K562 (cell line): ENCODE measurements at regions not wholly inside any gene's neighbourhood (a gene's known extent, or its start where the extent isn't known, plus 50 kb on each side); places are given as distances from the start of the nearest gene placed in this dataset.

Experiments
- ATAC-seq: fragments of 200-7000 bp; cut with Tn5 transposase; 3 replicates; pipeline ENCODE4 v1.9.1; 2020; ENCODE audit warnings: moderate library complexity
- BruUV-seq: library from RNA; stranded (reverse); fragments of 400-500 nt; replicated peaks from 2 replicates; lab custom pipeline; 2021; lab: Mats Ljungman, UMichigan
- CTCF ChIA-PET: fragments of 300-600 bp; formaldehyde crosslinking; extraction: SDS; loops from one replicate; lab custom pipeline; 2021; ENCODE audit warnings: low intra/inter-chr PET ratio; lab: Yijun Ruan, JAX
- POLR2A ChIA-PET: fragments of 300-600, 350-650 bp; sonication (Branson Sonifier 250); formaldehyde crosslinking; extraction: SDS; loops from one replicate; lab custom pipeline; 2021; ENCODE audit warnings: antibody characterized with exemption, inconsistent platforms; lab: Yijun Ruan, JAX
- DNase-seq, 4 experiments: peaks; one replicate each; pipeline versions ENCODE4 v3.0.0 to v3.0.0-alpha.2; 2011 to 2018; ENCODE audit warnings: low spot score in 3 of 4, mixed read lengths in 3 of 4; ENCODE audit errors: extremely low read depth in 1 of 4
- FAIRE-seq: peaks from 2 replicates; lab custom pipeline; 2011; peaks lifted over from hg19 to GRCh38; lab: Jason Lieb, UNC
- H2AFZ ChIP-seq: 2 replicates; pipeline ENCODE4 v1.6.0; 2011; ENCODE audit warnings: low read depth, low read length, control low read depth, inconsistent platforms
- H3K27ac ChIP-seq: fragments of 200-600 bp; 3 replicates; pipeline ENCODE4 v1.8.0; 2011; ENCODE audit warnings: low read depth, mild to moderate bottlenecking, control low read depth, inconsistent platforms, low read length, moderate library complexity, mixed read lengths; ENCODE audit errors: extremely low read depth
- H3K27me3 ChIP-seq, 2 experiments: fragments of 300-600 bp in 1 of 2; 2 replicates in 1 of 2; 3 replicates in 1 of 2; pipeline versions ENCODE4 v1.6.0 to v1.8.0; 2011; ENCODE audit warnings: inconsistent platforms in 2 of 2, low read length in 2 of 2, mild to moderate bottlenecking in 1 of 2, mixed read lengths in 1 of 2, moderate library complexity in 1 of 2; ENCODE audit not compliant: control insufficient read depth in 2 of 2, insufficient read depth in 2 of 2
- H3K36me3 ChIP-seq: fragments of 300-600 bp; 3 replicates; pipeline ENCODE4 v1.8.0; 2011; ENCODE audit warnings: mild to moderate bottlenecking, low read length, inconsistent platforms; ENCODE audit not compliant: control insufficient read depth, insufficient read depth
- H3K4me1 ChIP-seq, 2 experiments: fragments of 200-600 bp in 1 of 2; replicated peaks in 1 of 2; 2 replicates in 1 of 2; 3 replicates in 1 of 2; pipeline versions ENCODE4 v1.5.1 to v1.8.0; 2011; ENCODE audit warnings: inconsistent platforms in 2 of 2, low read length in 2 of 2, mild to moderate bottlenecking in 1 of 2, mixed read lengths in 1 of 2, moderate library complexity in 1 of 2; ENCODE audit not compliant: control insufficient read depth in 2 of 2, insufficient read depth in 2 of 2
- H3K4me2 ChIP-seq: 2 replicates; pipeline ENCODE4 v1.6.1; 2011; ENCODE audit warnings: low read length, control low read depth, inconsistent platforms, mixed read lengths; ENCODE audit not compliant: insufficient read depth
- H3K4me3 ChIP-seq: fragments of 200-600 bp; sonication (generic), shearing (Covaris generic); 2 replicates; pipeline ENCODE4 v1.5.1; 2016; ENCODE audit warnings: control low read depth, inconsistent platforms
- H3K79me2 ChIP-seq: fragments of 200-600 bp; 3 replicates; pipeline ENCODE4 v1.8.0; 2011; ENCODE audit warnings: low read length, inconsistent platforms; ENCODE audit not compliant: control insufficient read depth, insufficient read depth
- H3K9ac ChIP-seq, 2 experiments: 2 replicates each; pipeline versions ENCODE4 v1.6.0 to v1.6.1; 2011; ENCODE audit warnings: low read depth in 2 of 2, low read length in 2 of 2, control low read depth in 1 of 2, inconsistent platforms in 1 of 2, mild to moderate bottlenecking in 1 of 2, mixed read lengths in 1 of 2; ENCODE audit not compliant: insufficient read depth in 1 of 2
- H3K9me1 ChIP-seq: one replicate; pipeline ENCODE4 v1.6.0; 2011; ENCODE audit warnings: inconsistent platforms, mild to moderate bottlenecking, low read length, moderate library complexity; ENCODE audit not compliant: control insufficient read depth, insufficient read depth
- H3K9me3 ChIP-seq: replicated peaks from 2 replicates; pipeline ENCODE4 v1.5.1; 2011; ENCODE audit warnings: low read depth, low read length, inconsistent platforms; ENCODE audit not compliant: control insufficient read depth, insufficient read depth
- H4K20me1 ChIP-seq: replicated peaks from 2 replicates; pipeline ENCODE4 v1.6.1; 2011; ENCODE audit warnings: low read length, inconsistent platforms, mixed read lengths; ENCODE audit not compliant: control insufficient read depth, insufficient read depth
- ERF ChIP-seq: fragments of 450-650 bp; formaldehyde crosslinking; IDR thresholded peaks from 2 replicates; pipeline ENCODE4 v1.4.0; 2020; ENCODE audit warnings: mild to moderate bottlenecking, mixed read lengths
- HMG20A ChIP-seq: fragments of 450-650 bp; formaldehyde crosslinking; conservative IDR thresholded peaks from 2 replicates; pipeline ENCODE4 v1.4.0; 2020; ENCODE audit warnings: mild to moderate bottlenecking, mixed read lengths
- HNRNPLL ChIP-seq: fragments of 200-400 bp; formaldehyde crosslinking; IDR thresholded peaks from 2 replicates; pipeline ENCODE4 v1.6.1; 2017; ENCODE audit warnings: low read length, low read depth, mild to moderate bottlenecking; ENCODE audit not compliant: poor library complexity, severe bottlenecking
- KDM2B ChIP-seq: fragments of 250-450 bp; sonication (Bioruptor Pico); IDR thresholded peaks from 2 replicates; pipeline ENCODE4 v1.8.0; 2021; ENCODE audit warnings: mild to moderate bottlenecking, moderate library complexity
- NFYB ChIP-seq: IDR thresholded peaks from 2 replicates; pipeline ENCODE4 v1.6.1; 2011; ENCODE audit warnings: mild to moderate bottlenecking, moderate library complexity; ENCODE audit not compliant: insufficient read length; ENCODE audit errors: extremely low read depth
- NR3C1 ChIP-seq: sonication (generic); formaldehyde crosslinking; IDR thresholded peaks from 2 replicates; pipeline ENCODE4 v1.8.1; 2022; ENCODE audit warnings: missing genetic modification reagents
- SETDB1 ChIP-seq: IDR thresholded peaks from one replicate; pipeline ENCODE4 v1.6.1; 2012; ENCODE audit warnings: low read length, control low read depth, inconsistent platforms
- SMAD1 ChIP-seq: fragments of 150-350 bp; IDR thresholded peaks from 2 replicates; pipeline ENCODE4 v1.6.1; 2014; ENCODE audit warnings: low read length, low read depth; ENCODE audit not compliant: partially characterized antibody
- SMC3 ChIP-seq: conservative IDR thresholded peaks from 2 replicates; pipeline ENCODE4 v1.6.1; 2011; ENCODE audit warnings: low read depth, low read length, improper control_type of control experiment; ENCODE audit not compliant: insufficient read depth
- TARDBP ChIP-seq: fragments of 450-650 bp; IDR thresholded peaks from 2 replicates; pipeline ENCODE4 v1.6.1; 2016
- TFAM ChIP-seq: fragments of 250-450 bp; sonication (Bioruptor Pico); conservative IDR thresholded peaks from 2 replicates; pipeline ENCODE4 v1.5.0; 2021; ENCODE audit warnings: mild to moderate bottlenecking, moderate library complexity
- ZNF347 ChIP-seq: fragments of 450-650 bp; formaldehyde crosslinking; IDR thresholded peaks from 2 replicates; pipeline ENCODE4 v1.4.0; 2020; ENCODE audit warnings: low read depth, mild to moderate bottlenecking, moderate library complexity
- ZNF41 ChIP-seq: fragments of 250-450 bp; sonication (Bioruptor Pico); conservative IDR thresholded peaks from 2 replicates; pipeline ENCODE4 v1.4.0; 2020; ENCODE audit warnings: mild to moderate bottlenecking
- ZNF551 ChIP-seq: fragments of 250-450 bp; sonication (Bioruptor Pico); IDR thresholded peaks from 2 replicates; pipeline ENCODE4 v1.5.0; 2021; ENCODE audit warnings: mild to moderate bottlenecking, moderate library complexity
- ZNF583 ChIP-seq: fragments of 250-450 bp; sonication (Bioruptor Pico); IDR thresholded peaks from 2 replicates; pipeline ENCODE4 v1.4.0; 2020
- whole genome bisulfite sequencing: fragments of 100-300 bp; shearing (Covaris generic); methylation state at CpG from one replicate; pipeline ENCODE4 v1.1.6; 2016; ENCODE audit warnings: low coverage, mixed read lengths; ENCODE audit not compliant: insufficient coverage; ENCODE audit errors: missing lambda C conversion rate; 5-methylcytosine and 5-hydroxymethylcytosine counted together
- in situ Hi-C: fragments of 300-500 bp; cut with MboI; formaldehyde crosslinking; loops from 4 replicates; pipeline ENCODE4 v1.15.0; 2018; ENCODE audit warnings: inconsistent platforms, mixed read lengths
- intact Hi-C: fragments of 100-400 bp; cut with micrococcal nuclease; formaldehyde crosslinking; loops from 2 replicates; pipeline ENCODE4 v1.14.2; 2022
- TF ChIP-seq, protein P1 (sequence below): fragments of 250-450 bp; sonication (Bioruptor Pico); IDR thresholded peaks from 2 replicates; pipeline ENCODE4 v1.8.0; 2021; ENCODE audit warnings: borderline replicate concordance, mild to moderate bottlenecking, moderate library complexity; ENCODE audit not compliant: poor library complexity, severe bottlenecking

DNA sequence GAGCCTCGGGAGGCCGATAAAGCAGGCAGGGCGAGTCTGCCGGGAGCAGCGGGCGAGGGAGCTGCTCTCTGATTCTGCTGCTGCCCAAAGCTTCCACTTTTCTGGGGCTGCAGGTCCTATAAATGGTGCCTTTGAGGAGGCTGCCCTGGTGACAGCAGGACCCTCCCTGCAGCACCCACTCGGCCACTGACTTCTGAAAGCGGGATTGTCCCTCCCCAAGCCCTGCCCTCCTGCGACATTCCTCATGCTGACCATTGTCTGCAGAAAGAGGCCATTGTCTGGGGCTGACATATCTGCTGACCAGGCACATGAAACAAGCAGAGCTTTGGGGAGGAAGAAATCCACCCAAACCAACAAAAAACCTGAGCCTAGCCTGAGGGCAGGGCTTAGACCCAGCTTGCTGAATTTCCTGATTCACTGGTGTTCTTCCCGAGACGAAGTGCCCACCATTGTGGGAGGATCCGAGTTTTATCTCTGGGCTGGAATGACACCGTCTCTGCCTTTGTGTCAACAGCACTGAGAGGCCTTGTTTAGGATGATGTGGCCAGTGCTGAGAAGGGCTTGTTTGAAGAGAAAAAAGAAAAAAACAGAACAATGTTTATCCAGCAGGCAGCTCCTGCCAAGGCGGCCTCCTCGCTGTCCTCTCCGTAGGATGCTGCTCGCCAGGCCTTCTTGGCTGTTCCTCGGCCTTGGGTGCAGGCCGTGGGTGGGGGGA is 129.7 kb downstream of the MYCN start:
- ChIA-PET POLR2A (no interaction called here), CTCF (no interaction called here)
- DNase-seq = no peak
- Histone ChIP-seq H3K9me1 (no peaks in the 10 kb centered on the region), H3K36me3 (no peaks in the 10 kb centered on the region), H3K4me2 (no peak overlapping the region), H3K27me3 (peaks cover 0 to 19% of the 10 kb centered on the region in 2 experiments; a peak in 3 of 5 replicates), H4K20me1 (no peaks in the 10 kb centered on the region), H3K4me3 (no peak overlapping the region), H3K9me3 (no peaks in the 10 kb centered on the region), H3K9ac (no peak overlapping the region), H3K79me2 (no peaks in the 10 kb centered on the region), H2AFZ (no peak overlapping the region), H3K4me1 (no peaks in the 10 kb centered on the region), H3K27ac (no peak overlapping the region)
- no TSS peak for BruUV-seq
- no peak for ATAC-seq
- WGBS = 0% methylated on average over 17 of the region's 19 CpGs
- TF ChIP-seq HMG20A (CRISPR knock-in tag) (no peak), TFAM (no peak), NFYB (no peak), ERF (CRISPR knock-in tag) (no peak), ZNF347 (CRISPR knock-in tag) (no peak), ZNF583 (CRISPR knock-in tag) (no peak)
- in situ Hi-C loops = no loop called here
- intact Hi-C loops = no loop called here
- no peak for FAIRE-seq

DNA sequence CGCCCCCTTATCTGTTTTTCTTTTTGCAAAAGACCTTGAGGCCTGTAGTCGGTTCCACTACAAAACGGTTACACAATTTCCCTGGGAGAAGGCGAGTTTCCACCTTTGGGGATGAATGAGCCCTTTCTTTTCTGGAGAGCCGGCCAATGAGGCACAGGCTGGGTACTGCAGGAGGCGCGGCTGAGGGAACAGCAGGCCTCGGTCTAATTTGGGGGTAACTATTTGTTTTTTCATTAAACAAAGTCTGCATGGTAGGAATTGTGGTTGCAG is 129.2 kb downstream of the MYCN start:
- ATAC-seq (no peak), DNase-seq (no peak), FAIRE-seq (no peak)
- Histone ChIP-seq H3K79me2 (no peaks in the 10 kb centered on the region), H3K36me3 (no peaks in the 10 kb centered on the region), H3K4me2 (no peak overlapping the region), H3K27me3 (peaks cover 0 to 19% of the 10 kb centered on the region in 2 experiments; a peak in 2 of 5 replicates), H2AFZ (no peak overlapping the region), H3K9ac (no peak overlapping the region), H4K20me1 (no peaks in the 10 kb centered on the region), H3K9me1 (no peaks in the 10 kb centered on the region), H3K4me1 (no peaks in the 10 kb centered on the region), H3K27ac (no peak overlapping the region), H3K4me3 (no peak overlapping the region), H3K9me3 (no peaks in the 10 kb centered on the region)
- BruUV-seq = no TSS peak
- ChIA-PET CTCF (no interaction called here), POLR2A (no interaction called here)
- in situ Hi-C loops (no loop called here), intact Hi-C loops (no loop called here)
- TF ChIP-seq HNRNPLL (no peak), KDM2B (CRISPR knock-in tag) (no peak), NR3C1 (CRISPR knock-in tag) (no peak), SMC3 (no peak), TARDBP (no peak), ZNF551 (CRISPR knock-in tag) (no peak), SETDB1 (no peak), ZNF347 (CRISPR knock-in tag) (no peak), SMAD1 (no peak), ZNF41 (CRISPR knock-in tag) (no peak)
- TF ChIP-seq, protein P1, sequence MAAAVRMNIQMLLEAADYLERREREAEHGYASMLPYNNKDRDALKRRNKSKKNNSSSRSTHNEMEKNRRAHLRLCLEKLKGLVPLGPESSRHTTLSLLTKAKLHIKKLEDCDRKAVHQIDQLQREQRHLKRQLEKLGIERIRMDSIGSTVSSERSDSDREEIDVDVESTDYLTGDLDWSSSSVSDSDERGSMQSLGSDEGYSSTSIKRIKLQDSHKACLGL (CRISPR knock-in tag) = no peak
- WGBS = 0% methylated on average over 8 of the region's 8 CpGs
